ENCODE measurements at regions not wholly inside any gene's neighbourhood (a gene's known extent, or its start where the extent isn't known, plus 50 kb on each side); places are given as distances from the start of the nearest gene placed in this dataset.

GRCh38 chr3:180457225-180457624 lies 144.7 kb upstream of the TTC14 start:
- TF ChIP-seq CTCF (IDR thresholded peaks at IDR 0.05; ENCODE audit: low read length) (no peak), EZH2 (IDR thresholded peaks at IDR 0.05; ENCODE audit: borderline replicate concordance, low read length) (no peak)

Measured in OCI-LY1 (cell line).